ENCODE measurements at regions not wholly inside any gene's neighbourhood (a gene's known extent, or its start where the extent isn't known, plus 50 kb on each side); places are given as distances from the start of the nearest gene placed in this dataset.
"Not testable (repeated sequence)": the region's sequence is repeated elsewhere in the genome, so short reads cannot be mapped to it uniquely, and the experiment has no call there.

DNA sequence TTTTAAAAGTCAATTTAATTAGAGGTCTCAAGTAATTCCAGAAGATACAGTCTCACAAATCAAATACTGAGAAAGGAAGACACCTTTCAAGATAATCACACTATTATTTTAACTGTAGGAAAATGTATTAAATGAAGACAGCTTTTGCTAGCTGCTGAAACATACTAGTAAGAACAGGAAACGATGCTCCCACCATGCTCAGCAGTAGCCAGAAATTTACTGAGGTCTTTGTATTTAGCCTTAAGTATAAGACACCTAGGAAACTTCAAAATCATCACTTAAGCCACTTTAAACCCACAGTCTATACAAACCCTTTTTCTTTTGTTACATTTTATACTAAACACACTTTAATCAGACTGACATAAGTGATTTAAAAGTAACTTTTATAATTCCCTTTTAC is 72.7 kb upstream of the NPIPB12 start:
- DNase-seq (ENCODE audit: low read depth): not testable (repeated sequence)

DNA sequence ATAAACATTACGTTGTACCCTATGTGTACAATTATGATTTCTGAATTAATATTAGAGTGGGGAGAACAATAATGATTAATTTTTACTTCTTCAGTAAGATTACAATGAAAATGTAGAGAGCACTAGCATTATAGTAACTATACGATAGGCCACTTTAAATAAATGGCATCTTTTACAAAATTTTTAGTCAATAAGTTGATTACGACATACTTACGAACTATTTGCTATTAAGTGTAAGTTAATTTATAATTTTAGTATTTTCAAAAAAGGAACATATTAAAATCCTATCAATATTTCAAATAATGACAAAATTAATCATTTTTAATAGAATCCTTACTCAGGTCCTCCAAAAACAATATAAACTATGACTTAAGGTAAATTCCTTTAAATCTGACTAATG is 75.6 kb upstream of the NPIPB12 start:
- DNase-seq (ENCODE audit: low read depth): not testable (repeated sequence)

DNA sequence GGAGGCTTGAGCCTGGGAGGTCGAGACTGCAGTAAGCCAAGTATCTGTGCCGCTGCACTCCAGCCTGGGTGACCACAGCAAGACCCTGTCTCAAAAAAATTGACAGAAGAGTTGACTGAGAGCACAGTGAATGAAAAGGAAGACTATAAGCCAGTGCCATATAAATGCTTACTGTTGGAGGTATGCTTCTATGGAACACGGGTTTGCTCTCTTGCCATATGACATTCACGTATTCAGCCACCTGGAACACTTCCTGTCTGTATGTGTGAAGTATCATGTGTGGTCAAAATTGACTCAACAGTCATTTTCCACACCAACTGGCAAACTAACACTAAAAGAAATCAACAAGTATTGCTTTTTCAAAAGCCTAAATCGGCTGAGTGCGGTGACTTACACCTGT is 71.1 kb upstream of the SPN start:
- not testable (repeated sequence) for DNase-seq (ENCODE audit: low read depth)

DNA sequence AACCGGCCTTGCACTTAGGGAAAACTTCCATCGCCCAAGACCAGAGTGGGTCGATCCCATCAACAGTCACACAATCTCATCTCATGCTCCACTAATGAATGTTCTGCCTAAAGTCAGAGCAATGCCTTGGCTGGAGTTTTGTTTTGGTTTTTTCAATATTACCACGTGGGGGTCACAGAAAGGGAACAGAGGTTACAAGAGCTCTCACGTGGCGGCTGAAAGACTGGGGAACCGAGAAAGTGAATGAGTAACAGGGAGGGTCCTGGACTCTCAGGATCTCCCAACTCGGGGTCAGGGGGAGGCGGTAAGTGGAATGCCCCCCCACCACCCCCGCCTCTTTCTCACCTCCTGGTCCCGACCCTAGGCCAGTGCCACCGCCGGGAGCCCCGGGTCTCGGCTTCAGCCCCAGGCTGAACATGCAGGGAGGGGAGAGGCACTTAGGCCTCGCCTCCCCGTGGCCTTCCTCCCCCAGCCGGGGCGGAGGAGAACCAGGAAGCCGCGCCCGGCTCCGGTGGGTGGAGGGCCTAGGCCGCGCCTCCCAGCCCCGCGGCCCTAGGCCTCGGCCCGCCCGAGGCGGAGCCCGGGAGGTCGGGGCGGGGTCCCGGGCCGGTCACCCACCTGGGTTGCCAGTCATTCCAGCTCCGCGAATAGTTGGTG is 68.7 kb upstream of the SPN start:
- DNase-seq (ENCODE audit: low read depth): peak; percentile 13

GRCh38 chr16:29594926-29595838 is 67.9 kb upstream of the SPN start:
- DNase-seq (ENCODE audit: low read depth): peak; percentile 65

- DNase-seq (ENCODE audit: low read depth): not testable (repeated sequence)
Measured at GRCh38 chr16:29597030-29597429, 66.0 kb upstream of the SPN start.

- DNase-seq (ENCODE audit: low read depth): not testable (repeated sequence)
Measured at GRCh38 chr16:29600111-29601000, 62.7 kb upstream of the SPN start.

DNA sequence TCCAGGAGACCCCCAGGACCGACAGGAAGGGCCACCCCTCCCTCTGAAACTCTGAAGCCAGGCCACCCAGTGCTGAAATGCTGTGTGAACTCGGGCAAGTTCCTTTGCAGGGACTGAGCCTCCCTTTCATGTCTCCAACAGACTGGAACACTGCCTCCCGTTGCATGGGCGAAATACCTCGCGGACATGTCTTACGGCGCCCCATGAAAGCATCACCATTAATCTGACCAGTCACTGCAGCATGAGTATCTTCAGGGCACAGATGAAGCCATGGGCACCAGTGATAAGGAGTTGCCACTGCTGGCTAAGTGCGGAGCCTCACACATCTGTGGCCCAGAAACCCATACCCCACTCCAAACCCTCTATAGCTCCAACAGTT is 60.8 kb upstream of the SPN start:
- DNase-seq (ENCODE audit: low read depth): not testable (repeated sequence)

DNA sequence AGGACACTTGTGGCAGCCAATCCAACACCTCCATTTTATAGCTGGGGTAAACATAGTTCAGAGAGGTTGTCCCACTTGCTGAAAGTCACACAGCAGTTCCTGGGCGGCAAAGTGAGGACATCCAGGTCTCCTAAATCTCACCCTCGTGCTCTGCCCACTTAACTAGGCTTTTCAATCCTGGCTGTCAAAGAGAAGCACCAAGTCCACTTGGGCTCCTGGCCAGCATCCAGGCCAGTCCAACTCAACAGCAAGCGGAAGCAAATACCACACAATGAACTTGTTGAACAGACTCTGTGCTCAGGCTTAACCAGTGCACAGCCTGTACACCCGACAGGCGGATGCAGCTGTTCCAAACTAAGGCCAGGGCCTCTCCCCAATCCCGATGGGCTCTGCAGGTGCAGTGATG is 60.4 kb upstream of the SPN start:
- DNase-seq (ENCODE audit: low read depth): not testable (repeated sequence)

GRCh38 chr16:29604631-29605549 is 58.2 kb upstream of the SPN start:
- DNase-seq (ENCODE audit: low read depth): peak; percentile 44

GRCh38 chr16:29605593-29606205 is 57.3 kb upstream of the SPN start:
- DNase-seq (ENCODE audit: low read depth): not testable (repeated sequence)

DNA sequence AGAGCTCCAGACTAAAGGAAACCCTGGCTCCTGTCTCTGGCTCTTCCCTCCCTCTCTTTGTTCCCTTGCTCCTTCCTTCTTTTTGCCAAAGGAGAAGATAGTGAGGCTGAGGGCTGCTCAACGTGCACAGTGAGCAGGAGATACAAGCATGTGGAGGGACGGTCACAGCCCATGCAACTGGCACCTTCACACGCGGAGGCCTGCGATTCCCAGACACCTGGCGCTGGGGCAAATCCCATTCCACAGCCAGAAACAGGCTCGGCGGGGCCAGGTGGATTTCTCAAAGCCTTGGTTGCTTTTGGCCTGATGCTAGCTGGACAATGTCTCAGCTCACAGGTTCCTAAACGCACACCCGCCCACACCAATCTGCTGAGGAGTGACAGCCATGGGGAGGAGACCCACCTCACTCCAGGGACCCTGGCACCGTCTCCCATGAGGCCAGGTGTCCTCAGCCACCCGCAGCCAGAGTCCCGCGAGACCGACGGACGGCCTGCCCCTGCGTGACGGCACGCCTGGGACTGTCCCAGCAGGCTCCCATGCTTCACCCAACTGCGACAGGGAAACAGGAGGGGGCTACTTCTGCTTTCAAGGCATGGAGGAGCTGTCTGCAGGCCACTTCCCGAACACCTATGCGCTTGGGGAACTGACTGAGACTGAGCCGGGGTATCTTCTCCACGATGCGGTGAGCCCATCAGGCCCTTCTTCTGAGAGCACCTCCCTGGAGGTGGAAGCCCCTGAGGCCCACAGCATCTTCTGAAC is 56.2 kb upstream of the SPN start:
- not testable (repeated sequence) for DNase-seq (ENCODE audit: low read depth)

- DNase-seq (ENCODE audit: low read depth): not testable (repeated sequence)
Measured at GRCh38 chr16:29607428-29607823, 55.6 kb upstream of the SPN start.

- not testable (repeated sequence) for DNase-seq (ENCODE audit: low read depth)
Measured at GRCh38 chr16:29612381-29613306, 50.4 kb upstream of the SPN start.

Data from stromal cell of bone marrow (primary cell).